DMS79 treated with DMSO at 0.1 percent for 48 hours (cell line): ENCODE measurements at regions not wholly inside any gene's neighbourhood (a gene's known extent, or its start where the extent isn't known, plus 50 kb on each side); places are given as distances from the start of the nearest gene placed in this dataset.

Experiments
- DNase-seq: peaks from one replicate; lab custom pipeline; 2025; lab: John Stamatoyannopoulos, UW

- no peak for DNase-seq
Observed at GRCh38 chr2:37471994-37472393, 127.6 kb downstream of the QPCT start.

GRCh38 chr2:37472959-37473358 is 128.5 kb downstream of the QPCT start:
- peak; percentile 94 for DNase-seq

- DNase-seq = no peak
Observed at GRCh38 chr2:37476411-37476810, 132.0 kb downstream of the QPCT start.

- no peak for DNase-seq
Observed at GRCh38 chr2:37477921-37478320, 133.5 kb downstream of the QPCT start.

GRCh38 chr2:37481244-37481643 is 136.8 kb downstream of the QPCT start:
- no peak for DNase-seq

GRCh38 chr2:37489041-37489456 is 144.6 kb downstream of the QPCT start:
- no peak for DNase-seq

- no peak for DNase-seq
Observed at GRCh38 chr2:37489536-37489935, 145.1 kb downstream of the QPCT start.

GRCh38 chr2:37493425-37493824 is 149.0 kb downstream of the QPCT start:
- DNase-seq = no peak

- DNase-seq = no peak
Observed at GRCh38 chr2:37499113-37499512, 154.7 kb downstream of the QPCT start.

- DNase-seq = no peak
Observed at GRCh38 chr2:37500031-37500430, 155.6 kb downstream of the QPCT start.

GRCh38 chr2:37501113-37501512 is 156.7 kb downstream of the QPCT start:
- peak; percentile 96 for DNase-seq

GRCh38 chr2:37506407-37507050 is 162.1 kb downstream of the QPCT start:
- DNase-seq = no peak

GRCh38 chr2:37507051-37507410 is 162.6 kb downstream of the QPCT start:
- DNase-seq = no peak

GRCh38 chr2:37507703-37508102 is 163.3 kb downstream of the QPCT start:
- DNase-seq = no peak

GRCh38 chr2:37512971-37513370 is 158.5 kb downstream of the CDC42EP3 start:
- no peak for DNase-seq

- no peak for DNase-seq
Observed at GRCh38 chr2:37523814-37524362, 147.6 kb downstream of the CDC42EP3 start.

- DNase-seq = no peak
Observed at GRCh38 chr2:37526323-37526722, 145.1 kb downstream of the CDC42EP3 start.

GRCh38 chr2:37526856-37527255 is 144.6 kb downstream of the CDC42EP3 start:
- no peak for DNase-seq

- DNase-seq = no peak
Observed at GRCh38 chr2:37527361-37527760, 144.1 kb downstream of the CDC42EP3 start.

- no peak for DNase-seq
Observed at GRCh38 chr2:37529830-37530415, 141.5 kb downstream of the CDC42EP3 start.

- no peak for DNase-seq
Observed at GRCh38 chr2:37532503-37532902, 138.9 kb downstream of the CDC42EP3 start.

GRCh38 chr2:37537316-37537715 is 134.1 kb downstream of the CDC42EP3 start:
- no peak for DNase-seq

GRCh38 chr2:37541516-37541915 is 129.9 kb downstream of the CDC42EP3 start:
- no peak for DNase-seq
